H54 (cell line): ENCODE measurements at regions not wholly inside any gene's neighbourhood (a gene's known extent, or its start where the extent isn't known, plus 50 kb on each side); places are given as distances from the start of the nearest gene placed in this dataset.
A peak's percentile ranks its signal among the peaks of the same experiment; 100 is the strongest.

Experiments used
- DNase-seq: peaks from one replicate; pipeline ENCODE4 v3.0.0; 2011; ENCODE audit warnings: low spot score, mixed read lengths; ENCODE audit not compliant: insufficient read length
- FAIRE-seq: peaks from 3 replicates; lab custom pipeline; 2011; peaks lifted over from hg19 to GRCh38; lab: Jason Lieb, UNC
- POLR2A ChIP-seq: IDR thresholded peaks from 2 replicates; pipeline ENCODE4 v1.6.1; 2011; ENCODE audit warnings: low read depth, mild to moderate bottlenecking, low read length

- no peak for FAIRE-seq
These were observed 223.1 kb downstream of the C1D start for GRCh38 chr2:67839668-67840067.

DNA sequence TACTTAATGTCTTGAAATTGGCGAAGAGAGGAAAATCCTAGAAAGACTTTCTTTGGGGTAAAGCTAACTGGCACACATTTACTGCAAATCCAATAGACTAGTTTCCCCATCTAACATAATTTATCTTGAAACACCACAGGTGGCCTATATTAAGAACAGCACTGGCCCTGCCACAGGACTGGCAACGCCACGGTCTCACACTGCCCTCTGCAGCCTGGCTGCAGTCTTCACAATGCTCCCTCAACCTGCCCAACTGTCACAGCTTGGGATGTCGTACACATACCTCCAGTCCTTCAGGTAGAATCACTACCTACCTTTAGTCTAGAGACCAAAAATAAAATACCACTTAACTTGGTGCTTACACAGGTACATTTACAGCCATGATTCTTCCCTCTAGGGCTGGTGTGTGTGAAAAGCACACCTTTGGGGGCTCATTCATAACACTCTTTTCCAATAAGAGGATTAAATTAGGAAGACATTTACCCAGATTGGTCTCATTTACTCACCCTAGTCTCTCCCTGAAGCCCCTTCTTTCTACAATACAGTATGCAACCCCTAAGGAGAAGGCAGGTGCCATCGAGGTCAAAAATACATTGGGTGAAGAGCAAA lies 222.2 kb downstream of the C1D start:
- TF ChIP-seq POLR2A = no peak
- FAIRE-seq (peak; percentile 93), DNase-seq (peak; percentile 34)

More at GRCh38 chr2:67839668-67840067, 223.1 kb downstream of the C1D start:
- TF ChIP-seq POLR2A = no peak
- no peak for DNase-seq

- no peak for TF ChIP-seq POLR2A
- FAIRE-seq (no peak), DNase-seq (no peak)
These were observed 221.1 kb downstream of the C1D start for GRCh38 chr2:67841711-67842110.

- TF ChIP-seq POLR2A = no peak
- FAIRE-seq (no peak), DNase-seq (no peak)
These were observed 220.3 kb downstream of the C1D start for GRCh38 chr2:67842375-67842959.

DNA sequence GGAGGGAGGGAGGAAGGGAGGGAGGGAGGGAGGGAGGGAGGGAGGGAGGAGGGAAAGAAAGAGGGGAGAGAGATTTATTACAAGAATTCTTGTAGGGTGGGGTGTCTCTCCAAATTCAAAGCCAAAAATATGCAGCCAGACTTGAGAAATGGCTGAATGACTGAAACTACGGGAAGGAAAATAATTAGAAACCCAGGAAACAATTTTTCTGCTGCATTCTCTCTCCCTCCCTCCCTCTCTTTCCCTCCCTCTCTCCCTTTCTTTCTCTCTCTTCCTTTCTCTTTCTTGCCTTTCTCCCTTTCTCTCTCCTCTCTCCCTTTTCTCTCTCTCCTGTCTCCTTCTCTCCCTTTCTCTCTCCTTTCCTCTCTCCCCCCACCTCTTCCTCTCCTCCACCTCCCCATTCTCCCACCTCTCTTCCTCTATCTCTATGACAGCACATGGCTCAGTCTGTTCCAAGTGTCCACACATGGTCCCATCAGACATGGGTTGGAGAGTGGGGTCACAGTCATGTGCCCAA lies 218.7 kb downstream of the C1D start:
- no peak for DNase-seq
- no peak for FAIRE-seq
- TF ChIP-seq POLR2A = no peak

- FAIRE-seq (no peak), DNase-seq (no peak)
- TF ChIP-seq POLR2A = no peak
These were observed 217.0 kb downstream of the C1D start for GRCh38 chr2:67845621-67846369.

- FAIRE-seq = peak; percentile 91
These were observed 216.3 kb downstream of the C1D start for GRCh38 chr2:67846370-67847070.

DNA sequence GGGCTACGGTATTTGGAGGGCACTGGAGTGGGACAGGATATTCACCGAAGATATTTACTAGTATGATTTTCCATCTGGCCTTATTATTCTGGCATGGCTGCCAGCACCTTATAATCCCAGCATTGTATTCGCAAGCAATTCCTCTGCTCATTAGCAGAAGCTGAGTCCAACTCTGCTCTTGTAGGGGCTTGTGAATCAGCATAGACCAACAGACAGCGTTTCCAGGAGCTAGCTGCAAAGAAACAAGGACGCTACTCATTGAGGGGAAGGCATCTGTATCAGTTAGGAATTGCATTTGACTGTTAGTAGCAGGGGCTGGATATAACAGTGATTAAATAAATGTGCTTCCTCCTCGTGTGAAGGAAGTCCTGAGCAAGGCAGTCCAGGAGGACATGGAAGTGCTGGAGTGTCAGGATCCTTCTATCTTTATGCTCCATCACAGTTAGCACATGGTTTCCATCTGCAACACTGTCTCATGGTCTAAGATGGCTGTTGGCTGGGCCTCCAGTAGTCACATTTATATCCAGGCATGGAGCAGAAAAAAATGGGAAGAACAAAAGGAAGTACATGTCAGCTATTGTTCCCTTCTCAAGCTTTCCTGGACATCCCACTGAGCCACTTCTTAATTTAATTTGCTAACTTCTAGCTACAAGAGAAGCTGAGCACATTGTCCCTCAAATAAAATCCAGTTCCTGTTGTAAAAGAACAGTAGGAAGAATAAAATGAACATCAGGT lies 214.1 kb downstream of the C1D start:
- DNase-seq = no peak
- no peak for FAIRE-seq

More at GRCh38 chr2:67846370-67847070, 216.3 kb downstream of the C1D start:
- TF ChIP-seq POLR2A = no peak
- peak; percentile 79 for DNase-seq

DNA sequence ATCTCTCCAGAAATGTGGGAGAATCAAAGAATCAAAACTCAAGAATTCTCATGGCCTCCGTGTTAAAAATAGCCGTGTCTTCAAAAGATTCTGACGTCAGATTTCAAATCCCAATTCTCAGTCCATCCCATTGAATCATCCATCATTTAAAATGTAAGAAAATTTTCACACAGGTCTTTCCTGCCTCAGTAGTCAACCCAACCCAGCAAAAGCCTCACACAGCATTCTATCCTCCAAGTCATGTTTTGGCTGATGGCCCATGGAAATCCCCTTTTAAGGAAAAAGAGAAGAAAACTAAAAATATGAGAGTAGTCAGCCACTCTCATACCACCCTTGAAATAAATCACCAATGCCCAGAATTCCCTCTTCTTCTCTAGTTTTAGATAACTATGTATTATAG lies 211.8 kb downstream of the C1D start:
- FAIRE-seq = no peak
- no peak for DNase-seq
- TF ChIP-seq POLR2A = no peak

More for the DNA sequence above, 214.1 kb downstream of the C1D start:
- no peak for TF ChIP-seq POLR2A

- FAIRE-seq (no peak), DNase-seq (no peak)
- TF ChIP-seq POLR2A = no peak
These were observed 210.6 kb downstream of the C1D start for GRCh38 chr2:67851956-67852824.

GRCh38 chr2:67854103-67854743 lies 208.6 kb downstream of the C1D start:
- FAIRE-seq (no peak), DNase-seq (no peak)
- TF ChIP-seq POLR2A = no peak

GRCh38 chr2:67854798-67855197 lies 208.0 kb downstream of the C1D start:
- DNase-seq (no peak), FAIRE-seq (no peak)
- TF ChIP-seq POLR2A = no peak

DNA sequence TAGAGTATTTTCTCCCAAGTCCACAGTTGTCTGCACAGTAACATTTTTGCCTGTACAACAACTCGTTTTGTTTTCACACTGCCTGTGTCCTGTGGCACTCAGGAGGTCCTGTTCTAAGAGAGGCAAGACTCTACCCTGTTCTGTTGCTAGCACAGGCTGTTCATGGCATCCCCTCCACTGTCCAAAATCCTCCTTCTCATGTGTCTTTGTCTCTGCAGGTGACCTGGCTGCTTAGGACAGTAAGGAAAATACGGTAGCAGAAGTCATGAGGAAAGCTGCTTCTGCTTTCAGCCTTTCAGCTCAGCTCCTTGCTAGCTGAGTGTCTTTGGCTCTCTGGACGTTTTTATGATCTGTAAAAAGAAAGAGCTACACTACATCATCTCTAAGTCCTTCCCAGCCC lies 205.9 kb downstream of the C1D start:
- FAIRE-seq (no peak), DNase-seq (no peak)
- TF ChIP-seq POLR2A = no peak
